Gastrocnemius medialis (tissue), 4 donors: ENCODE measurements at regions not wholly inside any gene's neighbourhood (a gene's known extent, or its start where the extent isn't known, plus 50 kb on each side); places are given as distances from the start of the nearest gene placed in this dataset.
"Not testable (repeated sequence)": the region's sequence is repeated elsewhere in the genome, so short reads cannot be mapped to it uniquely, and the experiment has no call there.

Source experiments
- ATAC-seq, 2 donors: fragments of 150-250 bp; one replicate each; pipeline ENCODE4 v1.9.1; 2016
- DNase-seq, 2 donors: peaks; one replicate each; pipeline ENCODE4 v3.0.0-alpha.2; 2019
- H3K27ac ChIP-seq, 4 donors: fragments of 200-600 bp; sonication (generic); 1 replicate in 1 of 4; 2 replicates in 3 of 4; pipeline ENCODE4 v1.5.1; 2016 to 2018; ENCODE audit warnings: mild to moderate bottlenecking in 2 of 4, moderate library complexity in 1 of 4
- H3K27me3 ChIP-seq, 3 donors: fragments of 200-600 bp; sonication (generic) in 2 of 3; 1 replicate in 1 of 3; 2 replicates in 2 of 3; pipeline versions ENCODE4 v1.5.1 to v1.6.0; 2016 to 2019; ENCODE audit warnings: mild to moderate bottlenecking in 1 of 3, moderate library complexity in 1 of 3
- H3K36me3 ChIP-seq, 2 donors: fragments of 200-600 bp; sonication (generic) in 1 of 2; one replicate each; pipeline ENCODE4 v1.5.1; 2017 to 2018
- H3K4me1 ChIP-seq, 2 donors: fragments of 200-600 bp; sonication (generic) in 1 of 2; one replicate each; pipeline ENCODE4 v1.5.1; 2016 to 2017; ENCODE audit warnings: mild to moderate bottlenecking in 2 of 2
- H3K4me3 ChIP-seq, 4 donors: fragments of 200-600 bp; sonication (generic) in 3 of 4; 1 replicate in 1 of 4; 2 replicates in 3 of 4; pipeline ENCODE4 v1.5.1; 2016 to 2019; ENCODE audit warnings: mild to moderate bottlenecking in 2 of 4
- H3K9me3 ChIP-seq, 3 donors: fragments of 200-600 bp; sonication (generic) in 2 of 3; 1 replicate in 1 of 3; 2 replicates in 2 of 3; pipeline ENCODE4 v1.5.1; 2016 to 2019
- POLR2A ChIP-seq, 2 donors: fragments of 450-650 bp; IDR thresholded peaks; one replicate each; pipeline ENCODE4 v1.6.1; 2017; ENCODE audit warnings: antibody characterized with exemption in 2 of 2, mild to moderate bottlenecking in 2 of 2, moderate library complexity in 2 of 2
- in situ Hi-C, 4 donors: fragments of 200-750 bp; cut with MboI; loops; one replicate each; pipeline versions ENCODE4 v1.15.0 to v1.8.0; 2017; ENCODE audit warnings: low sequenced_read_pairs in 4 of 4
- intact Hi-C: fragments of 100-400 bp; cut with DNase I; formaldehyde crosslinking; loops from one replicate; pipeline ENCODE4 v1.15.1; 2023; ENCODE audit warnings: low total_unique reads
- TF ChIP-seq, protein P1 (sequence below), 5 experiments: fragments of 450-650 bp in 3 of 5; fragments of 200-600 bp in 2 of 5; sonication (generic) in 2 of 5; IDR thresholded peaks in 4 of 5; conservative IDR thresholded peaks in 1 of 5; 1 replicate in 4 of 5; 2 replicates in 1 of 5; pipeline ENCODE4 v1.5.1; 2016 to 2019; ENCODE audit warnings: antibody characterized with exemption in 5 of 5, mild to moderate bottlenecking in 3 of 5, moderate library complexity in 3 of 5

DNA sequence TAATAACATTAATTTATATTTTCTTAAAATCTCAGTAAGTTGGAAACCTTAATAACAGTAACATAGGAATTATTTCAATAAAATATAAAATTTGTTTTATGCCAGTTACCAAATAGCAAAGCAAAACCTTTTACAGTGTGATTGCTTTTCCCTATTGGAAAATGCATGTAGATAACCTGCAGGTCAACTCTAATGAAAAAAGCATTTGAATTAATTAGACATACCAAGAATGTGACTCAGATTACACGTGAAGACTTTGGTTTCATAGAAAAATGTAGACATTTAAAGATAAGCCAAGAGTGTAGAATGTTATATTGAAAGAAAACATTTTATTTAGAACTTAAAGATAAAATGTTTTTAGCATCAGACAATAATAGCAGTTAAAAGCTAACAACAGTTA is 888.1 kb downstream of the TMEM121 start:
- Histone ChIP-seq H3K27me3 (no peaks in the 10 kb centered on the region), H3K36me3 (no peaks in the 10 kb centered on the region), H3K4me1 (no peaks in the 10 kb centered on the region), H3K9me3 (no peaks in the 10 kb centered on the region), H3K4me3 (no peak overlapping the region), H3K27ac (no peak overlapping the region)
- in situ Hi-C loops (no loop called here), intact Hi-C loops (no loop called here)
- no peak for ATAC-seq
- TF ChIP-seq POLR2A (IDR thresholded peaks at IDR 0.05), result no peak
- TF ChIP-seq, protein P1, sequence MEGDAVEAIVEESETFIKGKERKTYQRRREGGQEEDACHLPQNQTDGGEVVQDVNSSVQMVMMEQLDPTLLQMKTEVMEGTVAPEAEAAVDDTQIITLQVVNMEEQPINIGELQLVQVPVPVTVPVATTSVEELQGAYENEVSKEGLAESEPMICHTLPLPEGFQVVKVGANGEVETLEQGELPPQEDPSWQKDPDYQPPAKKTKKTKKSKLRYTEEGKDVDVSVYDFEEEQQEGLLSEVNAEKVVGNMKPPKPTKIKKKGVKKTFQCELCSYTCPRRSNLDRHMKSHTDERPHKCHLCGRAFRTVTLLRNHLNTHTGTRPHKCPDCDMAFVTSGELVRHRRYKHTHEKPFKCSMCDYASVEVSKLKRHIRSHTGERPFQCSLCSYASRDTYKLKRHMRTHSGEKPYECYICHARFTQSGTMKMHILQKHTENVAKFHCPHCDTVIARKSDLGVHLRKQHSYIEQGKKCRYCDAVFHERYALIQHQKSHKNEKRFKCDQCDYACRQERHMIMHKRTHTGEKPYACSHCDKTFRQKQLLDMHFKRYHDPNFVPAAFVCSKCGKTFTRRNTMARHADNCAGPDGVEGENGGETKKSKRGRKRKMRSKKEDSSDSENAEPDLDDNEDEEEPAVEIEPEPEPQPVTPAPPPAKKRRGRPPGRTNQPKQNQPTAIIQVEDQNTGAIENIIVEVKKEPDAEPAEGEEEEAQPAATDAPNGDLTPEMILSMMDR (IDR thresholded peaks at IDR 0.05 in 4 of 5, conservative IDR thresholded peaks at IDR 0.05 in 1 of 5), result no peak
- DNase-seq, result no peak

- in situ Hi-C loops, result no loop called here
- H3K27ac ChIP-seq, result no peak overlapping the region
- no peaks in the 10 kb centered on the region for H3K36me3 ChIP-seq
- TF ChIP-seq POLR2A (IDR thresholded peaks at IDR 0.05), result no peak
- TF ChIP-seq, protein P1 (IDR thresholded peaks at IDR 0.05 in 4 of 5, conservative IDR thresholded peaks at IDR 0.05 in 1 of 5), result peak in 2 of 5 experiments; percentile 17 to 53
- no peaks in the 10 kb centered on the region for H3K9me3 ChIP-seq
- DNase-seq, result no peak
- intact Hi-C loops, result no loop called here
- H3K27me3 ChIP-seq, result no peaks in the 10 kb centered on the region
- H3K4me3 ChIP-seq, result no peak overlapping the region
- no peaks in the 10 kb centered on the region for H3K4me1 ChIP-seq
- no peak for ATAC-seq
Observed at GRCh38 chr14:106417224-106418049, 891.1 kb downstream of the TMEM121 start.

- no peak for DNase-seq
- Histone ChIP-seq H3K4me1 (no peaks in the 10 kb centered on the region), H3K27me3 (no peaks in the 10 kb centered on the region), H3K36me3 (no peaks in the 10 kb centered on the region), H3K9me3 (no peaks in the 10 kb centered on the region), H3K4me3 (no peak overlapping the region), H3K27ac (no peak overlapping the region)
- intact Hi-C loops, result no loop called here
- no peak for TF ChIP-seq POLR2A (IDR thresholded peaks at IDR 0.05)
- TF ChIP-seq, protein P1 (IDR thresholded peaks at IDR 0.05 in 4 of 5, conservative IDR thresholded peaks at IDR 0.05 in 1 of 5), result no peak
- no peak for ATAC-seq
- in situ Hi-C loops, result no loop called here
Observed at GRCh38 chr14:106419376-106419965, 893.1 kb downstream of the TMEM121 start.

DNA sequence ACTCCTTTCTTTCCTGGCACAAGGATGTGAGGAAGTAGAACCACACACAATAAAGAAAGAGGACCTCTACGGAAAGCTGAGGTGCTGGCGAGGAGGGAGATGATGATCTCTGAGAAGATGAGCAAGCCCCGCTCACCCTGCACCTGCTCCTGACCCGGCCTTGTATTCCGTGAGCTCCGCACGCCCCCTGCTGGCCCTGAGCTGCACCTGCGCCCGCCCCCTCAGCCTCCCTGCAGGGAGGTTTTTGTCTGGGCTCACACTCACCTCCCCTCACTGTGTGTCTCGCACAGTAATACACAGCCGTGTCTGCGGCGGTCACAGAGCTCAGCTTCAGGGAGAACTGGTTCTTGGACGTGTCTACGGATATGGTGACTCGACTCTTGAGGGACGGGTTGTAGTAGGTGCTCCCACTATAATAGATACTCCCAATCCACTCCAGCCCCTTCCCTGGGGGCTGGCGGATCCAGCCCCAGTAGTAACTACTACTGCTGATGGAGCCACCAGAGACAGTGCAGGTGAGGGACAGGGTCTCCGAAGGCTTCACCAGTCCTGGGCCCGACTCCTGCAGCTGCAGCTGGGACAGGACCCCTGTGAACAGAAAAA is 895.1 kb downstream of the TMEM121 start:
- H3K27ac ChIP-seq, H3K36me3 ChIP-seq, in situ Hi-C loops, H3K9me3 ChIP-seq, H3K4me1 ChIP-seq, intact Hi-C loops, H3K27me3 ChIP-seq, H3K4me3 ChIP-seq, DNase-seq, ATAC-seq: not testable (repeated sequence)
- TF ChIP-seq, protein P1 (IDR thresholded peaks at IDR 0.05 in 4 of 5, conservative IDR thresholded peaks at IDR 0.05 in 1 of 5), result peak in 2 of 5 experiments; percentile 13 to 14
